Mesenchymal stem cell (in vitro differentiated cells and primary cell): ENCODE measurements at regions not wholly inside any gene's neighbourhood (a gene's known extent, or its start where the extent isn't known, plus 50 kb on each side); places are given as distances from the start of the nearest gene placed in this dataset.

ENCODE experiments used
- DNase-seq: peaks from one replicate; pipeline ENCODE4 v3.0.0-alpha.2; 2013
- H2AFZ ChIP-seq: one replicate; pipeline ENCODE4 v1.6.1; 2013; ENCODE audit warnings: low read depth, mild to moderate bottlenecking, control low read depth, inconsistent platforms, low read length, moderate library complexity
- H2AK5ac ChIP-seq: 2 replicates; pipeline ENCODE4 v1.6.1; 2013; ENCODE audit warnings: low read length, moderate library complexity, mild to moderate bottlenecking, inconsistent platforms; ENCODE audit not compliant: severe bottlenecking
- H2BK120ac ChIP-seq: one replicate; pipeline ENCODE4 v1.6.1; 2013; ENCODE audit warnings: low read depth, mild to moderate bottlenecking, inconsistent platforms, low read length, moderate library complexity
- H2BK12ac ChIP-seq, 2 experiments: one replicate each; pipeline ENCODE4 v1.6.1; 2013; ENCODE audit warnings: inconsistent platforms in 2 of 2, low read length in 2 of 2, mild to moderate bottlenecking in 2 of 2, moderate library complexity in 2 of 2, control low read depth in 1 of 2
- H2BK15ac ChIP-seq: one replicate; pipeline ENCODE4 v1.6.1; 2013; ENCODE audit warnings: mild to moderate bottlenecking, low read depth, inconsistent platforms; ENCODE audit not compliant: poor library complexity, severe bottlenecking
- H2BK5ac ChIP-seq: 2 replicates; pipeline ENCODE4 v1.6.1; 2013; ENCODE audit warnings: low read depth, mild to moderate bottlenecking, low read length, control low read depth, inconsistent platforms; ENCODE audit not compliant: poor library complexity, severe bottlenecking
- H3K14ac ChIP-seq, 2 experiments: one replicate each; pipeline ENCODE4 v1.6.1; 2013; ENCODE audit warnings: inconsistent platforms in 2 of 2, low read length in 2 of 2, control low read depth in 1 of 2, mild to moderate bottlenecking in 1 of 2, moderate library complexity in 1 of 2
- H3K18ac ChIP-seq, 2 experiments: one replicate each; pipeline ENCODE4 v1.6.1; 2013; ENCODE audit warnings: inconsistent platforms in 2 of 2, low read length in 2 of 2, control low read depth in 1 of 2, low read depth in 1 of 2, mild to moderate bottlenecking in 1 of 2
- H3K23ac ChIP-seq, 2 experiments: one replicate each; pipeline ENCODE4 v1.6.1; 2013; ENCODE audit warnings: inconsistent platforms in 2 of 2, low read length in 2 of 2, mild to moderate bottlenecking in 2 of 2, moderate library complexity in 2 of 2, control low read depth in 1 of 2
- H3K27ac ChIP-seq: 2 replicates; pipeline ENCODE4 v1.5.1; 2013; ENCODE audit warnings: mild to moderate bottlenecking, moderate library complexity, low read length, control low read depth, inconsistent platforms; ENCODE audit not compliant: poor library complexity, severe bottlenecking
- H3K27me3 ChIP-seq, 2 experiments: 2 replicates each; pipeline versions ENCODE4 v1.6.1 to v1.7.0; 2013; ENCODE audit warnings: low read length in 2 of 2, mild to moderate bottlenecking in 2 of 2, moderate library complexity in 2 of 2, control low read depth in 1 of 2, inconsistent platforms in 1 of 2; ENCODE audit not compliant: control insufficient read depth in 1 of 2, insufficient read depth in 1 of 2
- H3K36me3 ChIP-seq, 2 experiments: 2 replicates each; pipeline versions ENCODE4 v1.6.1 to v1.7.0; 2013; ENCODE audit warnings: low read length in 2 of 2, control low read depth in 1 of 2, inconsistent platforms in 1 of 2, low read depth in 1 of 2, mild to moderate bottlenecking in 1 of 2; ENCODE audit not compliant: insufficient read depth in 2 of 2, control insufficient read depth in 1 of 2
- H3K4ac ChIP-seq, 2 experiments: one replicate each; pipeline ENCODE4 v1.6.1; 2013; ENCODE audit warnings: inconsistent platforms in 2 of 2, low read length in 2 of 2, mild to moderate bottlenecking in 2 of 2, moderate library complexity in 2 of 2, control low read depth in 1 of 2, low read depth in 1 of 2
- H3K4me1 ChIP-seq: 2 replicates; pipeline ENCODE4 v1.6.1; 2013; ENCODE audit warnings: low read depth, low read length, control low read depth; ENCODE audit not compliant: control insufficient read depth, insufficient read depth
- H3K4me2 ChIP-seq: 2 replicates; pipeline ENCODE4 v1.6.1; 2013; ENCODE audit warnings: low read length, mild to moderate bottlenecking, inconsistent platforms; ENCODE audit not compliant: poor library complexity, severe bottlenecking
- H3K4me3 ChIP-seq, 2 experiments: 2 replicates each; pipeline versions ENCODE4 v1.5.1 to v1.7.0; 2013; ENCODE audit warnings: low read length in 2 of 2, mild to moderate bottlenecking in 2 of 2, control low read depth in 1 of 2, low read depth in 1 of 2; ENCODE audit not compliant: insufficient read depth in 1 of 2
- H3K79me1 ChIP-seq: replicated peaks from 2 replicates; pipeline ENCODE4 v1.6.1; 2013; ENCODE audit warnings: mild to moderate bottlenecking, control low read depth, low read length, inconsistent platforms; ENCODE audit not compliant: poor library complexity, severe bottlenecking
- H3K9ac ChIP-seq: 2 replicates; pipeline ENCODE4 v1.7.0; 2013; ENCODE audit warnings: mild to moderate bottlenecking, low read length, moderate library complexity
- H3K9me3 ChIP-seq: 2 replicates; pipeline ENCODE4 v1.7.0; 2013; ENCODE audit warnings: mild to moderate bottlenecking, low read length; ENCODE audit not compliant: control insufficient read depth
- H4K8ac ChIP-seq: one replicate; pipeline ENCODE4 v1.6.1; 2013; ENCODE audit warnings: inconsistent platforms, mild to moderate bottlenecking, low read length, moderate library complexity
- H4K91ac ChIP-seq: one replicate; pipeline ENCODE4 v1.6.1; 2013; ENCODE audit warnings: mild to moderate bottlenecking, low read length, inconsistent platforms
- WGBS: methylation state at CpG from one replicate; pipeline ENCODE4 v1.1.7; 2013; ENCODE audit warnings: mixed read lengths; 5-methylcytosine and 5-hydroxymethylcytosine counted together

DNA sequence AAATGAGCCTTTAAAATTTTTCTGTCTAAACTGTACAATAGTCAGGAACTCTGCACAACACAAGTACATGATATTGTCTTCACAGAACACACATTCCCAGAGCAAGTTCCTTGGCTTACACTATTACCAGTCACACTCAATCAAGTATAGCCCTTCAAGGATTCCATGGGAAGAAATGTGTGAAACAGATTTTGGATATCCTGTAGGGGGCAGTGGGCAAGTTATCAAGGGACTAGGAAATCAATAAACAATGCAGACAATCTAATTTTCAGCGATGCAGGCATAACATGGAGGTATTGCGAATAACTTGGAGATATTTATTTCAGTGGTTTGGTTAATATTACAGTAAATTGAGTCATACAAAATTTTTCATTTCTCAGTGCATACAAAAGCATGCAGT, 1171.5 kb upstream of the NUDT12 start:
- no peaks in the 10 kb centered on the region for H3K79me1 ChIP-seq

DNA sequence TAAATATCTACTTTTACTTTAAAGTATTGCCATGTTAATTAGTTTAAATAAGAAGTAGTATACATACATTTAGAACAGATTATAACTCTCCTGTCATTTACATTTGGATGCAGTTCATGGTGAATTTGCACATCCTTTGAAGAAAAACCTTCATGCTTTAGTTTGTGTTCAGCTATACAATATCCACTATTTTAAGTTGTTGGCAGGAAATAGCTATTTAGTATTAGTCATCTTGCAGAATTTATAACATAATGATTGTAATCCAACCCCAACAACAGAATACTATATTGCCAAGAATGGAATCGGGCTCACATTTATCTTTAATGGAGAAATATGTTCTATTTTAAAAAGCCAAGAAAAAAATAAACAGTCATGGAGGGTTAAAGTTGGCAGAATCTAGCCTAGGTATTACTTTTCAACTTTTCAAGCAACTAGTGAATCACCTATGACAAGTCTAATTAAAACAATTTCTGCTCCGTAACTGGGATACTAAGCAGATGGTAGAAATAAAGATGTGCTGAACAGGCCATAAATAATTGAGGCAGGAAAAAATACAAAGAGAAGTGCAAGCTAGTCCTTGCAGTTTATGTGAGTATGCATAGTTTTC, 1170.6 kb upstream of the NUDT12 start:
- Histone ChIP-seq H3K14ac (no peak overlapping the region), H3K27ac (no peak overlapping the region), H2AFZ (no peak overlapping the region), H3K79me1 (no peaks in the 10 kb centered on the region), H2BK5ac (no peak overlapping the region), H2BK120ac (no peak overlapping the region), H3K4ac (no peak overlapping the region), H2BK12ac (no peak overlapping the region), H2AK5ac (no peak overlapping the region), H3K4me3 (no peak overlapping the region), H3K9ac (no peak overlapping the region), H3K36me3 (no peaks in the 10 kb centered on the region), H4K8ac (no peak overlapping the region), H3K23ac (no peak overlapping the region), H4K91ac (no peak overlapping the region), H3K18ac (no peak overlapping the region), H2BK15ac (no peak overlapping the region), H3K4me1 (no peaks in the 10 kb centered on the region), H3K9me3 (no peaks in the 10 kb centered on the region), H3K27me3 (no peaks in the 10 kb centered on the region), H3K4me2 (no peak overlapping the region)
- no CpG with 5 or more reads among the region's 2 CpGs for WGBS
- DNase-seq = no peak

More for the DNA sequence above, 1171.5 kb upstream of the NUDT12 start:
- Histone ChIP-seq H2BK12ac (no peak overlapping the region), H4K8ac (no peak overlapping the region), H3K14ac (no peak overlapping the region), H3K36me3 (no peaks in the 10 kb centered on the region), H3K4me1 (no peaks in the 10 kb centered on the region), H3K23ac (no peak overlapping the region), H4K91ac (no peak overlapping the region), H2BK15ac (no peak overlapping the region), H2AFZ (no peak overlapping the region), H3K4ac (no peak overlapping the region), H2AK5ac (no peak overlapping the region), H3K27ac (no peak overlapping the region), H3K18ac (no peak overlapping the region), H3K9me3 (no peaks in the 10 kb centered on the region), H3K4me2 (no peak overlapping the region), H2BK5ac (no peak overlapping the region), H3K27me3 (no peaks in the 10 kb centered on the region), H3K9ac (no peak overlapping the region), H2BK120ac (no peak overlapping the region), H3K4me3 (no peak overlapping the region)
- WGBS = no CpG with 5 or more reads among the region's 2 CpGs
- DNase-seq = no peak

- Histone ChIP-seq H3K14ac (no peak overlapping the region), H3K4me2 (no peak overlapping the region), H2AFZ (no peak overlapping the region), H3K36me3 (no peaks in the 10 kb centered on the region), H3K4ac (no peak overlapping the region), H3K4me1 (no peaks in the 10 kb centered on the region), H3K18ac (no peak overlapping the region), H2BK5ac (no peak overlapping the region), H4K8ac (no peak overlapping the region), H3K23ac (no peak overlapping the region), H2AK5ac (no peak overlapping the region), H3K79me1 (no peaks in the 10 kb centered on the region), H3K27me3 (no peaks in the 10 kb centered on the region), H2BK120ac (no peak overlapping the region), H3K9me3 (no peaks in the 10 kb centered on the region), H4K91ac (no peak overlapping the region), H3K9ac (no peak overlapping the region), H2BK15ac (no peak overlapping the region), H3K4me3 (no peak overlapping the region), H3K27ac (no peak overlapping the region), H2BK12ac (no peak overlapping the region)
- peak; percentile 41 for DNase-seq
- 60% methylated on average over 1 of the region's 2 CpGs for WGBS
Observed at GRCh38 chr5:104731331-104731730, 1168.7 kb upstream of the NUDT12 start.

GRCh38 chr5:104708027-104708426, 1145.4 kb upstream of the NUDT12 start:
- Histone ChIP-seq H3K18ac (no peak overlapping the region), H3K4me2 (no peak overlapping the region), H3K4me3 (no peak overlapping the region), H2BK120ac (no peak overlapping the region), H4K8ac (no peak overlapping the region), H3K27me3 (no peaks in the 10 kb centered on the region), H3K79me1 (no peaks in the 10 kb centered on the region), H3K23ac (no peak overlapping the region), H3K27ac (no peak overlapping the region), H2BK5ac (no peak overlapping the region), H2AFZ (no peak overlapping the region), H3K4ac (no peak overlapping the region), H4K91ac (no peak overlapping the region), H2BK15ac (no peak overlapping the region), H3K9ac (no peak overlapping the region), H3K4me1 (no peaks in the 10 kb centered on the region), H2BK12ac (no peak overlapping the region), H3K14ac (no peak overlapping the region), H3K9me3 (peaks cover 25% of the 10 kb centered on the region), H3K36me3 (no peaks in the 10 kb centered on the region), H2AK5ac (no peak overlapping the region)
- DNase-seq = no peak
- 94% methylated on average over 1 of the region's 3 CpGs for WGBS
